A673 (cell line): ENCODE measurements at regions not wholly inside any gene's neighbourhood (a gene's known extent, or its start where the extent isn't known, plus 50 kb on each side); places are given as distances from the start of the nearest gene placed in this dataset.

Experiments used
- BruUV-seq: library from RNA; stranded (reverse); fragments of 400-500 nt; replicated peaks from 2 replicates; lab custom pipeline; 2021; lab: Mats Ljungman, UMichigan
- CTCF ChIA-PET: fragments of 300-600 bp; sonication (Branson Sonifier 250); formaldehyde crosslinking; loops from one replicate; lab custom pipeline; 2022; ENCODE audit warnings: antibody characterized with exemption; lab: Charles Lee
- POLR2A ChIA-PET: fragments of 300-600 bp; sonication (Branson Sonifier 250); formaldehyde crosslinking; loops from one replicate; lab custom pipeline; 2022; ENCODE audit warnings: antibody characterized with exemption; ENCODE audit not compliant: low non-redundant PET; lab: Charles Lee
- DNase-seq: peaks from one replicate; pipeline ENCODE4 v3.0.0-alpha.2; 2015; ENCODE audit warnings: low spot score
- H3K27ac ChIP-seq: fragments of 200-600 bp; sonication (generic); 2 replicates; pipeline ENCODE4 v1.5.1; 2016; ENCODE audit warnings: mixed run types, low read depth, mild to moderate bottlenecking, mixed read lengths, antibody characterized with exemption, low read length; ENCODE audit not compliant: poor library complexity, severe bottlenecking
- H3K27me3 ChIP-seq: fragments of 200-600 bp; sonication (generic); replicated peaks from 2 replicates; pipeline ENCODE4 v1.6.1; 2017; ENCODE audit warnings: mixed run types, low read depth, mild to moderate bottlenecking, mixed read lengths, antibody characterized with exemption, low read length; ENCODE audit not compliant: insufficient read depth, poor library complexity
- H3K36me3 ChIP-seq: fragments of 200-600 bp; sonication (generic); 2 replicates; pipeline ENCODE4 v1.6.1; 2016; ENCODE audit warnings: mixed run types, mild to moderate bottlenecking, mixed read lengths, antibody characterized with exemption, low read length; ENCODE audit not compliant: insufficient read depth, poor library complexity, severe bottlenecking
- H3K4me1 ChIP-seq: fragments of 200-600 bp; sonication (generic); 2 replicates; pipeline ENCODE4 v1.6.1; 2017; ENCODE audit warnings: mixed run types, mild to moderate bottlenecking, mixed read lengths, antibody characterized with exemption, low read length; ENCODE audit not compliant: insufficient read depth, poor library complexity, severe bottlenecking
- H3K4me3 ChIP-seq: fragments of 200-600 bp; sonication (generic); 2 replicates; pipeline ENCODE4 v1.5.1; 2016; ENCODE audit warnings: low read depth, mixed run types, mild to moderate bottlenecking, mixed read lengths, low read length; ENCODE audit not compliant: poor library complexity, severe bottlenecking
- H3K9me3 ChIP-seq: fragments of 200-600 bp; sonication (generic); 2 replicates; pipeline ENCODE4 v1.6.1; 2016; ENCODE audit warnings: mixed run types, low read depth, mild to moderate bottlenecking, mixed read lengths, antibody characterized with exemption, low read length; ENCODE audit not compliant: poor library complexity, severe bottlenecking
- EZH2 ChIP-seq: fragments of 200-600 bp; sonication (generic); IDR thresholded peaks from 2 replicates; pipeline ENCODE4 v1.6.1; 2017; ENCODE audit warnings: borderline replicate concordance, low read depth, mild to moderate bottlenecking, mixed read lengths, antibody characterized with exemption, low read length; ENCODE audit not compliant: poor library complexity, severe bottlenecking
- intact Hi-C: fragments of 100-400 bp; cut with micrococcal nuclease; formaldehyde crosslinking; loops from one replicate; pipeline ENCODE4 v1.10.0; 2022; ENCODE audit not compliant: unreplicated experiment
- TF ChIP-seq, protein P1 (sequence below): fragments of 300-800, 200-600 bp; sonication (generic); conservative IDR thresholded peaks from 2 replicates; pipeline ENCODE4 v1.5.1; 2017; ENCODE audit warnings: low read depth, mild to moderate bottlenecking, antibody characterized with exemption, low read length, moderate library complexity, mixed read lengths

DNA sequence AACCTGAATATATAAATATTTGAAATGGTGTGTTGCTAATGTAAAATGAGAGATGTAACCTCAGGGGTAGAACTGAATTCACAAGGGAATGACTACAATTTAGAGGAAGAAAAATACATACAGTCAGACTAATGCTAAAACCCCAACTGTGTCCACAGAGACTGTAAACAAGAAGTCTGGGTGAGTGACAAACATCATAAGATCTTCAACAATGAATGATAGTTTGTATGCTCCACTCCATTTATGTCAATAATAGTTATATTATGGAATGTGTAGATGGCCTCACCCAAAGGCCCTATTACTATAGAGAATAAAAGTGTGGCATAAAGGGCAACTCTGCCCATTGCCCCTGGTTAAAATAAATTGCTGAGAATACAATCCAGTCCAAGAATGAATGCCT, 102.9 kb downstream of the CETN3 start:
- TF ChIP-seq EZH2, result no peak
- TF ChIP-seq, protein P1, sequence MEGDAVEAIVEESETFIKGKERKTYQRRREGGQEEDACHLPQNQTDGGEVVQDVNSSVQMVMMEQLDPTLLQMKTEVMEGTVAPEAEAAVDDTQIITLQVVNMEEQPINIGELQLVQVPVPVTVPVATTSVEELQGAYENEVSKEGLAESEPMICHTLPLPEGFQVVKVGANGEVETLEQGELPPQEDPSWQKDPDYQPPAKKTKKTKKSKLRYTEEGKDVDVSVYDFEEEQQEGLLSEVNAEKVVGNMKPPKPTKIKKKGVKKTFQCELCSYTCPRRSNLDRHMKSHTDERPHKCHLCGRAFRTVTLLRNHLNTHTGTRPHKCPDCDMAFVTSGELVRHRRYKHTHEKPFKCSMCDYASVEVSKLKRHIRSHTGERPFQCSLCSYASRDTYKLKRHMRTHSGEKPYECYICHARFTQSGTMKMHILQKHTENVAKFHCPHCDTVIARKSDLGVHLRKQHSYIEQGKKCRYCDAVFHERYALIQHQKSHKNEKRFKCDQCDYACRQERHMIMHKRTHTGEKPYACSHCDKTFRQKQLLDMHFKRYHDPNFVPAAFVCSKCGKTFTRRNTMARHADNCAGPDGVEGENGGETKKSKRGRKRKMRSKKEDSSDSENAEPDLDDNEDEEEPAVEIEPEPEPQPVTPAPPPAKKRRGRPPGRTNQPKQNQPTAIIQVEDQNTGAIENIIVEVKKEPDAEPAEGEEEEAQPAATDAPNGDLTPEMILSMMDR, result no peak
- no peak for DNase-seq
- CTCF ChIA-PET, result no interaction called here
- intact Hi-C loops, result no loop called here
- H3K9me3 ChIP-seq, result no peaks in the 10 kb centered on the region
- H3K4me1 ChIP-seq, result no peaks in the 10 kb centered on the region
- H3K36me3 ChIP-seq, result no peaks in the 10 kb centered on the region
- no peak overlapping the region for H3K4me3 ChIP-seq
- H3K27me3 ChIP-seq, result peaks cover 49% of the 10 kb centered on the region
- POLR2A ChIA-PET, result no interaction called here
- BruUV-seq, result no TSS peak
- no peak overlapping the region for H3K27ac ChIP-seq

DNA sequence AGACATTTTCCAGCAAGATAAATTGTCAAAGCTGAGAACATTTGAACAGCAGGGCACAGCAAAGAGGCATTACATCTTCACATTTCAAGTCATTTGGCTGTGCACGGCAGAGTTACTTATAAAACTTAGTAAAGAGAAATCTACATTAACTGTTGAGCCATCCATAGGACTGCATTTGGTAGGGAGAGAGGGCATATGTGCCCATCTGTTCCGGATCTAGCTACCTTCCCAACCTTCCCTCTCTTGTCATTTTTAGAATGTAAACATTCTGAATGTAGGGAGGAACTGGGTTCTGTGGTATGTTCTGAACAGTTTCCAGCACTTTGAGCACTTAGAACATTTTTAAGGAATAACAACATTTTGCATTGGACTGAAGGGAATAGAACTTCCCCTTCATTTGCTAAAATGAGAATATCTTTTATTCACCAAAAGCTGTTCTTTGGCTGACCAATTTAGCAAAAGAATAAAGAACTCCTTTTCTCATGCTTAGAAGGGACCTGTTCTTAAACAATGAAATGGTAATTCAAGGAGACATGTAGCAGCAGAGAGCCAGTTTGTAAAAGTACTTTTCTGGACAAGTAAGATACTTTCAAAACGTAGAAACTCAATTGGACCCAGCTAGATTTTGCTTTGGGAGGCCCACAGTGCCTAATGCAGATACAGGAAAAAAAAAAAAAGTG, 104.4 kb downstream of the CETN3 start:
- Histone ChIP-seq H3K9me3 (no peaks in the 10 kb centered on the region), H3K4me1 (no peaks in the 10 kb centered on the region), H3K4me3 (no peak overlapping the region), H3K36me3 (no peaks in the 10 kb centered on the region), H3K27me3 (peaks cover 60% of the 10 kb centered on the region), H3K27ac (no peak overlapping the region)
- no peak for DNase-seq
- intact Hi-C loops, result no loop called here
- no TSS peak for BruUV-seq
- POLR2A ChIA-PET, result no interaction called here
- TF ChIP-seq, protein P1, result no peak
- no peak for TF ChIP-seq EZH2
- CTCF ChIA-PET, result no interaction called here

DNA sequence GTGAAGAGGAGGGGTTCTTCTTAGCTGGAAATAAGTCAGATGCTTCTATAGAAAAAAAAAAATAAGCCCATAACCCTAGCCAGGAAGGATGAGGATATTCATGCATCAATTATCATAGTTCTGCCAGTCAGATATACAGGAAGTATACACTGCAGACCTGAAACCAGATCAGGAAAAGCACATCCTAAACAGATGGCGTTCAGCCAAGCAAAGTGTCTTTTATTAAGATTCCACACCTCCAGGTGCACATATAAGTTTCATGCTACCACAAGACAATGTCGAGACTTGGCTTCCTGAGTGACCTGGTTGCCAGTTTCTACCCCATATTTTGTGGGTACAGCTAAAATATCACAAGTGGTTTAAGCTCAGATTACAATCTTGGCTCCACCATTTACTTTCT, 108.3 kb downstream of the CETN3 start:
- Histone ChIP-seq H3K36me3 (no peaks in the 10 kb centered on the region), H3K4me3 (no peak overlapping the region), H3K27ac (no peak overlapping the region), H3K9me3 (no peaks in the 10 kb centered on the region), H3K4me1 (peaks cover 16% of the 10 kb centered on the region), H3K27me3 (peaks cover 74% of the 10 kb centered on the region)
- TF ChIP-seq EZH2, result no peak
- TF ChIP-seq, protein P1, result no peak
- DNase-seq, result no peak
- intact Hi-C loops, result no loop called here
- BruUV-seq, result no TSS peak
- POLR2A ChIA-PET, result no interaction called here
- CTCF ChIA-PET, result interaction anchor here (0.7 kb wide), 1 partner anchor 118 kb away, joined by 4 read pairs; no protein-coding TSS in a partner anchor
